Thyroid gland (tissue), 4 donors: ENCODE measurements at regions not wholly inside any gene's neighbourhood (a gene's known extent, or its start where the extent isn't known, plus 50 kb on each side); places are given as distances from the start of the nearest gene placed in this dataset.

Experiments used
- POLR2A ChIP-seq, 2 donors: fragments of 450-650 bp; IDR thresholded peaks; one replicate each; pipeline ENCODE4 v1.6.1; 2017; ENCODE audit warnings: antibody characterized with exemption in 2 of 2, mild to moderate bottlenecking in 2 of 2, moderate library complexity in 1 of 2
- TF ChIP-seq, protein P1 (sequence below), 6 experiments: fragments of 200-600 bp in 3 of 6; fragments of 450-650 bp in 3 of 6; sonication (generic) in 3 of 6; IDR thresholded peaks; one replicate each; pipeline ENCODE4 v1.5.1; 2016 to 2019; ENCODE audit warnings: antibody characterized with exemption in 6 of 6, mild to moderate bottlenecking in 2 of 6, inconsistent platforms in 1 of 6, moderate library complexity in 1 of 6

DNA sequence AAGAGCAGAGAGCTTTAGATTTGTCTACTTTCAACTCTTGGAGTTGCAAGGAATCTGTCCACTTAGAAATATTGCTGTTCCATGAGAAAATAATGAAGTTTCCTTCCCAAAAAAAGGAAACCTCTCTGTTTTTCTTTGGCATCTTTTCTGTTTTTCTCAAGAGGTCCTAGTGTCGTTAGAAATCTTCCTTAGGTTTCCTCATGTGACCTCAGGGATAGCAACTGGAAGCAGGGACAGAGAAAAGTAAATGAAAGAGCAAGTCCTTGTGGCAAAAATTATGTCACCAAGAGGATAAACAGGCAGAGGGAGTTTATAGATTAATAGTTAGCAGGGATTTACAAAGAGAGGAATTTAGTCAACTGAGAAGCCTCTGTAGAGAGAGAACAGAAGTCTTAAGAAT, 478.4 kb upstream of the ADGRL3 start:
- TF ChIP-seq, protein P1, sequence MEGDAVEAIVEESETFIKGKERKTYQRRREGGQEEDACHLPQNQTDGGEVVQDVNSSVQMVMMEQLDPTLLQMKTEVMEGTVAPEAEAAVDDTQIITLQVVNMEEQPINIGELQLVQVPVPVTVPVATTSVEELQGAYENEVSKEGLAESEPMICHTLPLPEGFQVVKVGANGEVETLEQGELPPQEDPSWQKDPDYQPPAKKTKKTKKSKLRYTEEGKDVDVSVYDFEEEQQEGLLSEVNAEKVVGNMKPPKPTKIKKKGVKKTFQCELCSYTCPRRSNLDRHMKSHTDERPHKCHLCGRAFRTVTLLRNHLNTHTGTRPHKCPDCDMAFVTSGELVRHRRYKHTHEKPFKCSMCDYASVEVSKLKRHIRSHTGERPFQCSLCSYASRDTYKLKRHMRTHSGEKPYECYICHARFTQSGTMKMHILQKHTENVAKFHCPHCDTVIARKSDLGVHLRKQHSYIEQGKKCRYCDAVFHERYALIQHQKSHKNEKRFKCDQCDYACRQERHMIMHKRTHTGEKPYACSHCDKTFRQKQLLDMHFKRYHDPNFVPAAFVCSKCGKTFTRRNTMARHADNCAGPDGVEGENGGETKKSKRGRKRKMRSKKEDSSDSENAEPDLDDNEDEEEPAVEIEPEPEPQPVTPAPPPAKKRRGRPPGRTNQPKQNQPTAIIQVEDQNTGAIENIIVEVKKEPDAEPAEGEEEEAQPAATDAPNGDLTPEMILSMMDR (IDR thresholded peaks at IDR 0.05) = no peak
- no peak for TF ChIP-seq POLR2A (IDR thresholded peaks at IDR 0.05)
